Amygdala (tissue), 56 donors: ENCODE measurements at regions not wholly inside any gene's neighbourhood (a gene's known extent, or its start where the extent isn't known, plus 50 kb on each side); places are given as distances from the start of the nearest gene placed in this dataset.
"Not testable (repeated sequence)": the region's sequence is repeated elsewhere in the genome, so short reads cannot be mapped to it uniquely, and the experiment has no call there.

Experiments
- DNase-seq, 56 donors: peaks; one replicate each; lab custom pipeline; 2025; lab: John Stamatoyannopoulos, UW

- no peak for DNase-seq
These were observed 338.5 kb downstream of the GADD45G start for GRCh38 chr9:89943309-89943708.

DNA sequence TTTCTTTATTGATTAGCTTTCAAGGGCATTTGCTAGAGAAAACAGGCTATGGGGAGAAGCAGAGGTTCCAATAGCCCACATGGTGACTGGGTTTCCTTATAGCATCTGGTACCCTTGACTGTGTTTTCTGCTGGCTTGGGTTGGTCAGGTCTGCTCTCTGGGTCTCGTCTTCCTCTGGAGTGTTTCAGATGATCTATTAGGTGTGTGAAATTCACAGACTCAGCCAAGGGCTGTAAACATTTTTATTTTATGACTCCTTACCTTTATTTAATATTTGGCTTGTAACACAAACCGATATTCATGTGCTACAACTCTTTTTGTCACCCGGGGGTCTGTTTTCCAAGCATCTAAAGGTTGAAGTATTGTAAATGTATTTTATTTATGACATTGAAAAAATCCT lies 338.9 kb downstream of the GADD45G start:
- DNase-seq: no peak

- no peak for DNase-seq
These were observed 340.3 kb downstream of the GADD45G start for GRCh38 chr9:89945133-89945532.

DNA sequence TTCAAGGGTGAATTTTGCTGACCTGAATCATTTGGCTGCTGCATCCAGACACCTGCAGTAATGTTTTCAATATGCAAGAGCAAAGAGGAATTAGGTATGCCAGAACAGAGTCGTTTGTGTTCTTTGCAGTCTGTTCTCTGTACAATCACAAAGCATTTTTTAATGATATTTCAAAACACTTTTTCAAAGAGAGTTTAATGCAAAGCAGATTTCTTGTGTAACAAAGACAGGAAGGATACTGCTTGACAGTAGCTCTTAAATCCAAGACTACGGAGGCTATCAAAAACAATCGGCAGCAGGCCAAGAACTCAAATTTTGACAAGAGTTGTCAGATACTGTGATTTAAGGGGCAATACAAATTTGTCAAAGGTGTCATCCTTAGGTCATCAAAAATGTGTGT lies 341.9 kb downstream of the GADD45G start:
- no peak for DNase-seq

DNA sequence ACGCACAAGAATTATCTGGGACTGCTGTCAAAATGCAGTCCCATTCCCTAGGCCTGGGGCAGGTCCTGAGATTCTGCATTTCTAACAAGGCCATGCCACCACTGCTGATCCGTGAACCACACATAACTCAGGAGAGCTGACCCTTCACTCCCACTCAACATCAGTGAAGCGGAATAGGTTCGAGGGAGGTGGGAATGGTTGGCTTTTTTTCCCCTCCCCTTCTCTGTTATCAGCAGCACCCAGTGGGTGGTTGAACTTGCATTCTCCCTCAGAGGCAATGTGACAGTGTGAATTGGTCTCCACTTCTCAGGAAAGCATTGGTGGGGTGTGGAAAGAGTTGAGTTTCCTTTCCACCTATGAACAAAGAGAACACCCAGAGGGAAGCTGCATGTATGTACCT lies 344.3 kb downstream of the GADD45G start:
- DNase-seq: no peak

- DNase-seq: no peak
These were observed 346.9 kb downstream of the GADD45G start for GRCh38 chr9:89951675-89952074.

DNA sequence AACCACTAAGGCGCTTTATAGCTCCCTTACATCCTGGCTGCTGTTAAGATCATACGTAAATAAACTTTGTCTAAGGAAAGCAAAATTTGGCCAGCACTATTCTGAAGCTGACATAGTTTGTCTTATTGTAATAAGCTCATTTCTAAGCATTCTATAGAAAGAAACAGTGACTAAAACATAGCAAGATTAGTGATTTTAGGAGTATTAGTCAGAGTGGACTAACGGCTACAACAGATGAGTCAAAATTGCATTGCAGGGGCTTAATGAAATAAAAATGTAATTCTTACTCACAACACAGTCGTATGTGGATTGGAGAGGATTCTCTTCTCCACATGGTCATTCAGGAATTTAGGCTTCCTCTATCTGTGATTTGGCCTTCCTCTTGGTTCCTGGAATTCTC lies 347.6 kb downstream of the GADD45G start:
- no peak for DNase-seq

DNA sequence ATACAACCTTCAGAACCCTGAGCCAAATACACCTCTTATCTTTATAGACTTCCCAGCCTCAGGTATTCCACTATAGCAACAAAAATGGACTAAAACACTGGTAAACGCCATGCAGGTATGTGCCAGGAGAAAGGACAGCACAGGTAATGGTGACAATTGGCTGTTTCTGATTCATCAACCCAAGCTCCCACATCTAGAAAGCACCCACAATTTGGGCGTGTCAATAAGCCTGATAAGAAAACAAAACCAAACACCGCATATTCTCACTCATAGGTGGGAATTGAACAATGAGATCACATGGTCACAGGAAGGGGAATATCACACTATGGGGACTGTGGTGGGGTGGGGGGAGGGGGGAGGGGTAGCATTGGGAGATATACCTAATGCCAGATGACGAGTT lies 348.5 kb downstream of the GADD45G start:
- not testable (repeated sequence) for DNase-seq

GRCh38 chr9:89953824-89954615 lies 349.2 kb downstream of the GADD45G start:
- peak in 8 of 56 donors; percentile 2 to 83 (median 20) for DNase-seq

DNA sequence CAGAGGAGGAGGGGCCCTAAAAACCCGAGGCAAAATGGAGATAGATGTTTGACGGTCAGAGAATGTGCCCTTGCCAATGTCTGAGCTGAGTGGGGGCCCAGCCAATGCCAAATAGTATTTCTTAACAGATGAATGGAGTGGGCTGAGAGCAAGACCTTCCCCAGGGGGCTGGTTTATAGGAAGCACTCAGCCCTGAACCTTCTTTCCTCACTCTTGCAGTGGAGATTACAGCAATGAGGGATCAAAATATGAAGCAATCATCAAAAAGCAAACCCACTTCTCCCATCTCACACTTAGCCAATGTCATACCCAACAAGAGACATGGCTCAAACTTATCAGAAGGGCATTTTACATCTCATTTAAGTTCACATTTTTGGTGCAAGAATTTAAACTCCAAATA lies 350.3 kb downstream of the GADD45G start:
- DNase-seq: no peak

- no peak for DNase-seq
These were observed 350.8 kb downstream of the GADD45G start for GRCh38 chr9:89955626-89956025.

DNA sequence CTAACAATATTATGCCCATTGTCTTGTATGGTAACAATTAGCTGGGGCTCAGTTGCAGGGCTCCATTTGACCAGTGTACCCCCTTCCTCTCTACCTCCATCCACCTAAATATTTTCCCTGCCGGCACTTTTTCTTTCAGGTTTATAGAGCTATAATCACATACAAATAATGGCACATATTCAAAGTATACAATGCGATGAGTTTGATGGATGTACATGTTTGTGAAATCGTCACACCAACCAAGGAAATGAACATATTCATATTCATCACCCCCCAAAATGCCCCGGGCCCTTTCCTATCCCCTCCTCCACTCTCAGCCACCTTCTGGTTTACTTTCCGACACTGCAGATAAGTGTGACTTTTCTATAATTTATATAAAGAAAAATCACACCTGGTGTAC lies 351.5 kb downstream of the GADD45G start:
- DNase-seq: no peak

- DNase-seq: no peak
These were observed 352.1 kb downstream of the GADD45G start for GRCh38 chr9:89956907-89957306.

- DNase-seq: no peak
These were observed 353.3 kb downstream of the GADD45G start for GRCh38 chr9:89958086-89958485.

- DNase-seq: no peak
These were observed 357.0 kb downstream of the GADD45G start for GRCh38 chr9:89961616-89962341.

DNA sequence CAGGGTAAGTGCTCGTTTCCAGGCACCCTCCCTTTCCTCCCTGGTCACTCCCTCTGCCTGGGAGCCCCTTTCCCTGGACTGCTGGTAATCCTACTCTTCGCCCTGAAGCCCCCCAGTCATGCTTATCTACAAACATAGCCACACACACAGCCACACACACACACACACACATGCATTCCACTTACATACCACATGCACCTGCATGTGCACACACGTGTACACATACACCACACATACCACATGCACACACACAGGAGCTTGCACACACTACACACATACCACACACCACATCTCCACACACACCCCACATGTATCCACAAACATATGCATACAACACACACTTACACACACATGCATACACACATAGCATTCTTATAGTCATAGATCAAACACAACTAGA lies 358.5 kb downstream of the GADD45G start:
- no peak for DNase-seq

DNA sequence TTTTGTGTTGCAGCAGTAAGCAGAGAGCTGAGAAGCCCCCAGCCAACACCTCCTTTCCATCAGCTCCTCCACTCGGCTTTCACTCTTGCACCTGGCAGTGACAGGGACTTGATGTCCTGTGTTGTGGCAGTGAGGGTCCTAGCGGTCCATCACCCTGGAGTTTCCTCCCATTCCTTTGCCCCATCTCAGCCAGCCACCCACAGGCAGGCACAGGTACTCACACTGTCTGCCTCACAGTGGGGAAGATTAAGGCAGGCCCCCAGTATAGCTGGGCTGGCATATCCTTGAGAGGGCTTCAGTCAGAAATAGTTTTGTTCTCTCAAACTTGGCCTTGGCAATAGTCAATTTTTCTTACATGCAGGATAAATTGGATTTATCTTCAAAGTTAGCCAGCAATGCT lies 362.7 kb downstream of the GADD45G start:
- no peak for DNase-seq

- no peak for DNase-seq
These were observed 364.4 kb downstream of the GADD45G start for GRCh38 chr9:89969156-89969675.

DNA sequence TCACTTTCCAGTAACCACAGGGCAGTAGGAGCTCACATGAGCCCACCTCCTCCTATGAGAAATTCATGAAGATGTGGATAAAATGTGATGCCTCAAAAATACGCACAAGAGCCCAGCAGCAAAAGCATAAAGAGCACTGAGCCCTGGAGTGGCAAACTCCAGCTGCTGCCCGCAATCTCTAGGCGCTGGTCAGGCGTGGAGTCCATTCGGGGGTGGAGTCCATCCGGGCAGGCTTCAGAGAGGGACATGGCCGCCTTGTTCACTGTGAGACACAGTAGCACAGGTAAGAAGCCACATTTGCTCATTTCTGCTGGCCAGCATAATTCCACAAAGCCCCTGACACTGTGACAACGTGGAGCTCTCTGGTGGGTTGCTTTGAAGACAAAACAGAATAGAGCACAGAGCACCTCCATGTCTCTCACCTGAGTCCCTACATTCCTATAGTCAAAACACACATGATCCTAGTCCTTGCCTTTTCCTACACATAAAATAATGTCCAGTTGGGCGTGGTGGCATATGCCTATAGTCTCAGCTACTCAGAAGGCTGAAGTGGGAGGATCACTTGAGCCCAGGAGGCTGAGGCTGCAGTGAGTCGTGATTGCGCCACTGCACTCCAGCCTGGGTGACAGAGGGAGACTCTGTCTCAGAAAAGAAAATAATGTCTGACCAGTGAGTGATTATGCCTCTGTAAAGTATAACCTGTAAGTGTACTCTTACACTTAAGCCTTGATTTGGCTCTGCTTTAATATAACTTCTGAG lies 365.2 kb downstream of the GADD45G start:
- DNase-seq: no peak

DNA sequence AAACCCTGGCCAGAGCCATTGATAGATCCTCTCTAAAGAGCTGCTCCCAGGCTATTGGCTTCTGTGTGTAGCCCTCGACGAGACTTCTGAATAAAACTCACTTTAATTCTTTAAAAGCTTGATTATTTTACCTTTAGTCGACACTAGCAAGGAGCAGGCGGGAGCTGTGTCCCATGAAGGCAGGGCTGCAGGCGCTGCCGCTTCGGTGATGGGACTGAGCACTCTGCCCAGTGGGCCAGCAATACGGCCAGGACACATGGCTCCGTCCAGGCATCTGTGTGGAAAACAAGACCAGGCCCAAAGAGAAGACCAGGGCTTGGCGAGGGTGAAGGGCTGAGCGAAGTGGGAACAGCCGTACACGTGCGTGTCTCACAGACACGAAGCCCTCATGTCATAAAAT lies 365.9 kb downstream of the GADD45G start:
- no peak for DNase-seq

- DNase-seq: no peak
These were observed 367.7 kb downstream of the GADD45G start for GRCh38 chr9:89972535-89972934.
